IPS-15b (cell line): ENCODE measurements at regions not wholly inside any gene's neighbourhood (a gene's known extent, or its start where the extent isn't known, plus 50 kb on each side); places are given as distances from the start of the nearest gene placed in this dataset.

Experiments used
- H3K27me3 ChIP-seq: one replicate; pipeline ENCODE4 v1.6.1; 2013; ENCODE audit warnings: low read length; ENCODE audit not compliant: control insufficient read depth, insufficient read depth
- H3K36me3 ChIP-seq: one replicate; pipeline ENCODE4 v1.6.1; 2013; ENCODE audit warnings: low read length; ENCODE audit not compliant: control insufficient read depth, insufficient read depth
- H3K4me1 ChIP-seq: one replicate; pipeline ENCODE4 v1.6.1; 2013; ENCODE audit warnings: mild to moderate bottlenecking, low read length; ENCODE audit not compliant: control insufficient read depth, insufficient read depth
- H3K4me3 ChIP-seq: one replicate; pipeline ENCODE4 v1.5.1; 2013; ENCODE audit warnings: low read depth, low read length
- H3K9ac ChIP-seq: one replicate; pipeline ENCODE4 v1.6.1; 2013; ENCODE audit warnings: low read depth, mild to moderate bottlenecking, low read length
- H3K9me3 ChIP-seq: one replicate; pipeline ENCODE4 v1.6.1; 2013; ENCODE audit warnings: mild to moderate bottlenecking, low read length; ENCODE audit not compliant: control insufficient read depth, insufficient read depth

DNA sequence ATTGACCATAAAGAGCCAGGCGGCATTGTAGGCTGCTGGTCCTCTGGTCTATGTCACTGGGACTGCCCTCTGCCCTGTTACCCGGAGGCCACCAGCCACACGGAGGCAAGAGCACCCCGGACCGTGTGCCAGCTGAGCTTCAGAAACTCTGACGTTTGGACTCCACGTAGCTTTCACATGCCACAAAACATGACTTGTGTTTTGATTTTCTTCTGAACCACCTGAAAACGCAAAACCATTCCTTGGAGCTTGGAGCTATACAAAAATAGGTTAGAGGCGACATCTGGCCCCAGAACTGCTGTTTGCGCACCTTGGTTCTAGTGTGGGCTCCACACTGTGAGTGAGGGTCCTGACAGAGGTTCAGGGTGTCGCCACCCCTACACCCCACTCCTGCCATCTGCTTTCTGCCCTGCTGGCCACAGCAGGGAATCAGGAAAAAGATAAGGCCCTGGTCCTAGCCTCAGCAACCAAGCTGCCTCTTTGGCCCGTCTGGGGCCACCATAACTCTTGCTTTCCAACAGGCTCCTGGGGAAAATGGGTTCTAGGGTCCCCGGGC lies 151.3 kb upstream of the IRX2 start:
- Histone ChIP-seq H3K4me3 (no peak overlapping the region), H3K9me3 (no peaks in the 10 kb centered on the region), H3K9ac (no peak overlapping the region), H3K4me1 (no peaks in the 10 kb centered on the region), H3K27me3 (peaks cover 9% of the 10 kb centered on the region), H3K36me3 (no peaks in the 10 kb centered on the region)

DNA sequence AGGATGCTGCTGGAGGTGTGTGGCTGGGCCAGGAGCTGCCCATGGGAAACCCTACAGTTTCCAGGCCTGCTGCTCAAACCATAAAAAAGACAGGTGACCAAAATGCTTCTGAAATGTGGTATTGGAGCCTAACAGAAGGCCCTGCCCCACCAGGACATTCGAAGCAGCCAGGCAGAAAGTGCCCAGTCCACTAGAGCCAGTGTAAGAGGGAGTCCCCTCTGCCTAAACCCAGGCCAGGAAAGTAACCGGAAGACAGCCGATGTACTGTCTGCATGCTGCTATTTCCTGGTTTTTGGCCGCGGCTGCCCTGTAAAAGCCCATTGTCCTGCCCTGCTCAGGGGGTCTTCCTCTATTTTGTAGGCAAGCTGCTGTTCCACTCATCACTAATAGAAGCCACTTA lies 150.7 kb upstream of the IRX2 start:
- H3K4me1 ChIP-seq: no peaks in the 10 kb centered on the region
- H3K27me3 ChIP-seq: peaks cover 9% of the 10 kb centered on the region
- H3K9me3 ChIP-seq: no peaks in the 10 kb centered on the region
- H3K36me3 ChIP-seq: no peaks in the 10 kb centered on the region
- H3K9ac ChIP-seq: no peak overlapping the region
- H3K4me3 ChIP-seq: no peak overlapping the region

DNA sequence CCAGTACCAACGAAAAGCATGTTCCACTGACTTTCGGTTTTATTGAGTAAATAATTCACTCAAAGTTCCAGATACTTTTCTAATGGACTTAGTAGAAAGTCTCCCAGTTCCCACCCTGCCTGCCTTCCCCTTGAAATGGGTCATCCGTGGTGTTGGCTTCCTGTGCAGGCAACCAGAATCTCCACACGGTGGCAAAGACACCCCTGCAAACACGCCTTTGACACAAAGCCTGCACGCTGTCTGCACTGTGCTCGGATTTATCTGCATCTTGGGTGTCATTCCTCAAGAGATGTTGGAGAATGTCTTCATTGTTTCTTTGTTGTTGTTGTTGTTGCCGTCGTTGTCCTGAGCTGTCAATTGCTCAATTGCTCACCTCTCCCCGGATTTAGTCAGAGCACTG lies 150.0 kb upstream of the IRX2 start:
- H3K9me3 ChIP-seq: no peaks in the 10 kb centered on the region
- H3K4me3 ChIP-seq: no peak overlapping the region
- no peaks in the 10 kb centered on the region for H3K36me3 ChIP-seq
- peaks cover 9% of the 10 kb centered on the region for H3K27me3 ChIP-seq
- no peak overlapping the region for H3K9ac ChIP-seq
- no peaks in the 10 kb centered on the region for H3K4me1 ChIP-seq

- H3K9me3 ChIP-seq: no peaks in the 10 kb centered on the region
- no peaks in the 10 kb centered on the region for H3K36me3 ChIP-seq
- H3K9ac ChIP-seq: no peak overlapping the region
Observed at GRCh38 chr5:2901096-2901495, 149.6 kb upstream of the IRX2 start.

GRCh38 chr5:2900360-2900759 lies 148.9 kb upstream of the IRX2 start:
- Histone ChIP-seq H3K4me3 (no peak overlapping the region), H3K27me3 (peaks cover 7% of the 10 kb centered on the region)

More at GRCh38 chr5:2901096-2901495, 149.6 kb upstream of the IRX2 start:
- H3K4me3 ChIP-seq: no peak overlapping the region
- H3K27me3 ChIP-seq: peaks cover 9% of the 10 kb centered on the region
- H3K4me1 ChIP-seq: no peaks in the 10 kb centered on the region

GRCh38 chr5:2899311-2899710 lies 147.8 kb upstream of the IRX2 start:
- Histone ChIP-seq H3K4me1 (no peaks in the 10 kb centered on the region), H3K9me3 (no peaks in the 10 kb centered on the region), H3K4me3 (no peak overlapping the region), H3K27me3 (peaks cover 3% of the 10 kb centered on the region), H3K36me3 (no peaks in the 10 kb centered on the region), H3K9ac (no peak overlapping the region)

More at GRCh38 chr5:2900360-2900759, 148.9 kb upstream of the IRX2 start:
- H3K4me1 ChIP-seq: no peaks in the 10 kb centered on the region
- no peaks in the 10 kb centered on the region for H3K36me3 ChIP-seq
- no peak overlapping the region for H3K9ac ChIP-seq
- no peaks in the 10 kb centered on the region for H3K9me3 ChIP-seq

DNA sequence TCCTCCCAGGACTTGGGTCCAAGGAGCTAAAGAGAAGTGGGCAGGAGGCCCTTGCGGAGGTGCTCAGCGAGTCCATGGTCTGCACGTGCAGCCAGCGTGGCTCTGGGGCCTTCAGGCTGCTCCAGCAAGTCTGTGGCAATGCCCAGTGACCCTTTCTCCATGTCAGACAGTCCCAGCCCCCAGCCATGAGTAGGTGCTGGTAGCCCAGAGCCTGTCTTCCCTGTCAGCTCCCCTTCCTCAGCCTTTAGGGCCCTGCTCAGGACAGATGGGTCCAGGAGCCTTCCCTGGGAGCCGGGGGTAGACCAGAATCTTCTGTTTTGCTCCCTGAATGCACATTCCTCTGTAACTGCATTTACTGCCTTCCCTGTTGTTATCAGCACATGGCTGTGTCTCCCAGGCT lies 147.2 kb upstream of the IRX2 start:
- H3K9ac ChIP-seq: no peak overlapping the region
- no peaks in the 10 kb centered on the region for H3K4me1 ChIP-seq
- no peak overlapping the region for H3K4me3 ChIP-seq
- H3K9me3 ChIP-seq: no peaks in the 10 kb centered on the region
- no peaks in the 10 kb centered on the region for H3K36me3 ChIP-seq
- H3K27me3 ChIP-seq: peaks cover 2% of the 10 kb centered on the region

DNA sequence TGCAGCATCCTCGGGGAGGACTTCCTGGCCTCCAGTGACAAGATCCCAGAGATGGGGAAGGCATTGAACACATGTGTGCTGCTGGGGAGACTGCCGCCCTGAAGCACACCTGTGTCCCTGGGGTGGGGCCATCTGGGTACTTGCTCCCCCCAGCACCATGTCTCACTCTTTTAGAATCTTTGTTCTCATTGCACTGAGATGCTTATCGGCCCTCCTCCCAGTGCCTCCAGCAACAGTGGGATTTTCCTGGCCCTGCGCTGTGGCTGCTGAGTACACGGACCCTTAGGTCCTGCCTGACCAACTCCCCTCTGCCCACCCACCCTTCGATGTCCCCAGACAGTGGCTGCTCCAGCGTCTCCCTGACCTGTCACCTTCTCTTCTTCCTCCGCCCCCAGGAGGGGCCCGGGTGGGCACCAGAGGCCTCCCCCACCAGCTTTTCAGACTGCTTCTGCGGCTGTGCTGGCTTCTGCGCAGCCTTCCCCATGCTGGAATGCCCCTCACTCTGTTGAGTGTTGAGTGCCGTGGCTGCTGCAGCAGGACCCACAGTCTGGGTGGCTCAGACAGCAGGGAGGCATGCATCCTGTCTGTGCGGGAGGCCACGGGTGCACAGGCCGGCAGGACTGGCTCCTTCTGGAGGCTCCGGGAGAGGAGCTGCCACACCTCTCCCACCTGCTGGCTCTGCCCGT lies 145.9 kb upstream of the IRX2 start:
- H3K9ac ChIP-seq: no peak overlapping the region
- H3K27me3 ChIP-seq: no peaks in the 10 kb centered on the region
- no peaks in the 10 kb centered on the region for H3K4me1 ChIP-seq
- no peaks in the 10 kb centered on the region for H3K36me3 ChIP-seq
- H3K4me3 ChIP-seq: no peak overlapping the region
- H3K9me3 ChIP-seq: no peaks in the 10 kb centered on the region

DNA sequence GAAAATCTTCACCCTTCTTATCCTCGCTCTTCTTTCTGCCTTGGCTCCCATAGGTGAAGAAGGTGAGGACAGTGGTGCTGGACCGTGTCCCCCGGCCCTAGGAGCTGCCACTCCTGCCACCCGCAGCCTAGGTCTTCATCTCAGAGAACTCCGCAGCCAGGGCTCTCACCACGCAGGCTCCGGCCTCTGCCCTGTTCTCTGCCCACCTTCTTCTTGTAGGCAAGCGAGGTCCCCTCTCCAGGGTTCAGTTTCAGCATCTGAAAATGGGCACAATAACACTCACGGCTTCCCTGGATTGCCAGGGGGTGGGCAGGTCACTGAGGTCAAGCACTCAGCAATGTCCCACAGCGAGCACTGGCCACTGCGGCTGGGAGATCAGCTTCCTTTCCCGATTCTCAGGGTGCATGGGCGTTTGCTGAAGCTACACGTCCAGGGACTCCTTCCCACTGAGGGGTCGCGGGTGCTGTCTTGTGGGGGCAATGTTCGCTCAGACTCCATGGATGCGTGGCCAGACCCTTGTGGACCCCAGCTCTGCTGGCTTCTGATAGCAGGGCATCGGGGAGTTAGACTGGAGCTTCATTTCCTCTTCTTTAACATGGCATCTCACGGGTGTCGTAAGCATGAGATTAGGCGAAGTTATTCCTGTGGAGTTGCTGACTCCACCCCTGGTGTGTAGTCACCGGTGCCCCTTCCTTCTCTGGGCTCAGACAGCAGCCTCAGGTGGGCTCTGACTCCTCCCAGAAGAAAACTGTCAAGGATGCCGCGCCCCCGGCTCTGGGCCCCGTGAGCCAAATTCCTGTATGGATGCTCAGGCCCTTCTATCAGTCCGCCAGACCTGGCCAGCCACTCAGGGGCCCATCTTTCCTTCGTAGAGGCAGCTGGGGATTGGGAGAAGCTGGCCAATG lies 145.1 kb upstream of the IRX2 start:
- Histone ChIP-seq H3K36me3 (no peaks in the 10 kb centered on the region), H3K4me3 (no peak overlapping the region), H3K9me3 (no peaks in the 10 kb centered on the region)

GRCh38 chr5:2895876-2896275 lies 144.4 kb upstream of the IRX2 start:
- Histone ChIP-seq H3K4me3 (no peak overlapping the region), H3K27me3 (no peaks in the 10 kb centered on the region)

More for the DNA sequence above, 145.1 kb upstream of the IRX2 start:
- H3K27me3 ChIP-seq: no peaks in the 10 kb centered on the region
- H3K9ac ChIP-seq: no peak overlapping the region
- no peaks in the 10 kb centered on the region for H3K4me1 ChIP-seq

GRCh38 chr5:2895196-2895595 lies 143.7 kb upstream of the IRX2 start:
- Histone ChIP-seq H3K9me3 (no peaks in the 10 kb centered on the region), H3K4me1 (no peaks in the 10 kb centered on the region), H3K9ac (no peak overlapping the region), H3K4me3 (no peak overlapping the region), H3K36me3 (no peaks in the 10 kb centered on the region), H3K27me3 (no peaks in the 10 kb centered on the region)

More at GRCh38 chr5:2895876-2896275, 144.4 kb upstream of the IRX2 start:
- no peaks in the 10 kb centered on the region for H3K9me3 ChIP-seq
- H3K4me1 ChIP-seq: no peaks in the 10 kb centered on the region
- H3K9ac ChIP-seq: no peak overlapping the region
- H3K36me3 ChIP-seq: no peaks in the 10 kb centered on the region
